HFFc6 (cell line): ENCODE measurements at regions not wholly inside any gene's neighbourhood (a gene's known extent, or its start where the extent isn't known, plus 50 kb on each side); places are given as distances from the start of the nearest gene placed in this dataset.

ENCODE experiments used
- DNase-seq: peaks from one replicate; pipeline ENCODE4 v3.0.0-alpha.2; 2018
- H3K27ac Mint-ChIP-seq: 2 replicates; pipeline ENCODE4 v1.8.0; 2020; ENCODE audit warnings: mild to moderate bottlenecking, mixed read lengths
- H3K27me3 Mint-ChIP-seq: 2 replicates; pipeline ENCODE4 v1.8.0; 2021; ENCODE audit warnings: mild to moderate bottlenecking, moderate library complexity, mixed read lengths; ENCODE audit not compliant: insufficient read depth
- H3K36me3 Mint-ChIP-seq: 2 replicates; pipeline ENCODE4 v1.8.0; 2021; ENCODE audit warnings: low read depth, mixed read lengths
- H3K4me1 Mint-ChIP-seq: 2 replicates; pipeline ENCODE4 v1.8.0; 2020; ENCODE audit warnings: low read depth, mixed read lengths
- H3K4me3 Mint-ChIP-seq: 2 replicates; pipeline ENCODE4 v1.8.0; 2020; ENCODE audit warnings: mild to moderate bottlenecking, moderate library complexity, mixed read lengths
- H3K9me3 Mint-ChIP-seq: 2 replicates; pipeline ENCODE4 v1.8.0; 2020; ENCODE audit warnings: mild to moderate bottlenecking, mixed read lengths
- CTCF ChIP-seq: fragments of 200-600 bp; sonication (generic); IDR thresholded peaks from 2 replicates; pipeline ENCODE4 v1.5.0; 2021; ENCODE audit warnings: antibody characterized with exemption, mild to moderate bottlenecking

- H3K36me3 Mint-ChIP-seq: no peaks in the 10 kb centered on the region
- no peaks in the 10 kb centered on the region for H3K9me3 Mint-ChIP-seq
- peaks cover 65% of the 10 kb centered on the region for H3K4me1 Mint-ChIP-seq
- H3K27ac Mint-ChIP-seq: no peak overlapping the region
- no peak for TF ChIP-seq CTCF
- H3K4me3 Mint-ChIP-seq: no peak overlapping the region
- no peaks in the 10 kb centered on the region; the same call in 1 of the 2 replicates for H3K27me3 Mint-ChIP-seq
- DNase-seq: no peak
Measured at GRCh38 chr15:38065721-38066345, 131.4 kb downstream of the TMCO5A start.

GRCh38 chr15:38066612-38067011 lies 132.2 kb downstream of the TMCO5A start:
- Mint-ChIP-seq H3K9me3 (no peaks in the 10 kb centered on the region), H3K27ac (no peak overlapping the region), H3K4me3 (no peak overlapping the region), H3K4me1 (peaks cover 65% of the 10 kb centered on the region), H3K27me3 (no peaks in the 10 kb centered on the region; the same call in 1 of the 2 replicates), H3K36me3 (no peaks in the 10 kb centered on the region)
- no peak for TF ChIP-seq CTCF
- no peak for DNase-seq

- Mint-ChIP-seq H3K27ac (peak overlapping the region; percentile 97), H3K36me3 (no peaks in the 10 kb centered on the region), H3K27me3 (no peaks in the 10 kb centered on the region; the same call in 1 of the 2 replicates), H3K4me3 (peak overlapping the region; percentile 87), H3K4me1 (peaks cover 65% of the 10 kb centered on the region), H3K9me3 (no peaks in the 10 kb centered on the region)
- TF ChIP-seq CTCF: no peak
- DNase-seq: peak; percentile 73
Measured at GRCh38 chr15:38068626-38069391, 134.4 kb downstream of the TMCO5A start.

- no peak for TF ChIP-seq CTCF
- no peaks in the 10 kb centered on the region; the same call in 1 of the 2 replicates for H3K27me3 Mint-ChIP-seq
- no peaks in the 10 kb centered on the region for H3K9me3 Mint-ChIP-seq
- peaks cover 73% of the 10 kb centered on the region for H3K4me1 Mint-ChIP-seq
- no peaks in the 10 kb centered on the region for H3K36me3 Mint-ChIP-seq
- H3K27ac Mint-ChIP-seq: peak overlapping the region; percentile 97
- peak overlapping the region; percentile 87 for H3K4me3 Mint-ChIP-seq
- peak; percentile 88 for DNase-seq
Measured at GRCh38 chr15:38069511-38070011, 135.1 kb downstream of the TMCO5A start.

- no peak overlapping the region for H3K4me3 Mint-ChIP-seq
- TF ChIP-seq CTCF: no peak
- no peak overlapping the region; the same call in 1 of the 2 replicates for H3K27ac Mint-ChIP-seq
- H3K36me3 Mint-ChIP-seq: no peaks in the 10 kb centered on the region
- no peaks in the 10 kb centered on the region; the same call in 1 of the 2 replicates for H3K27me3 Mint-ChIP-seq
- no peak for DNase-seq
- no peaks in the 10 kb centered on the region for H3K9me3 Mint-ChIP-seq
- peaks cover 71% of the 10 kb centered on the region for H3K4me1 Mint-ChIP-seq
Measured at GRCh38 chr15:38070778-38071177, 136.3 kb downstream of the TMCO5A start.
